ENCODE measurements at regions not wholly inside any gene's neighbourhood (a gene's known extent, or its start where the extent isn't known, plus 50 kb on each side); places are given as distances from the start of the nearest gene placed in this dataset.

DNA sequence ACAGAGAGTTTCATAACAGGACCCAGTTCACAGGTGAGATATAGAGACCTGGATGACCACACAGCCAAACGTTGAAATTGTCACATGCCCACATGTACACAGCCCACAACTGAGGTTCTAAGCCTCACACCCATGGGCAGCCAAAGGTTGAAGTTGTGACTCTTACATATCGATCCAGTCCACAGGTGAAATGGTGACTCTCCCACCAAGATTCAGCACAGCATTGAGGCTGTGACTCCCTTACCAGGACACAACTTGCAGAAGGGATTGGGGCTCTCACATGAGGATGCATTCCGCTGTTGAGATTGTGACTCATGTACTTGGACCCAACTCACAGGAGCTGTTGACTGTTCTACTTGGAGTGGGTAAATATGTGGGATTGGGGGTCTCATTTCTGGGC, 1836.4 kb downstream of the TP53TG3F start:
- H3K4me1 ChIP-seq (ENCODE audit: control insufficient read depth in 5 of 5, insufficient read depth in 5 of 5, low read length in 5 of 5) = no peaks in the 10 kb centered on the region
- H3K9me3 ChIP-seq (ENCODE audit: control insufficient read depth in 4 of 4, insufficient read depth in 3 of 4, low read length in 3 of 4) = peaks cover 0 to 28% (median 2%) of the 10 kb centered on the region in 4 donors
- H3K27ac ChIP-seq (ENCODE audit: low read depth in 1 of 2, low read length in 1 of 2) = no peak overlapping the region
- H3K4me3 ChIP-seq = no peak overlapping the region
- ATAC-seq (ENCODE audit: insufficient read depth, low FRiP score) (no peak), DNase-seq (no peak)
- TF ChIP-seq, protein P1, sequence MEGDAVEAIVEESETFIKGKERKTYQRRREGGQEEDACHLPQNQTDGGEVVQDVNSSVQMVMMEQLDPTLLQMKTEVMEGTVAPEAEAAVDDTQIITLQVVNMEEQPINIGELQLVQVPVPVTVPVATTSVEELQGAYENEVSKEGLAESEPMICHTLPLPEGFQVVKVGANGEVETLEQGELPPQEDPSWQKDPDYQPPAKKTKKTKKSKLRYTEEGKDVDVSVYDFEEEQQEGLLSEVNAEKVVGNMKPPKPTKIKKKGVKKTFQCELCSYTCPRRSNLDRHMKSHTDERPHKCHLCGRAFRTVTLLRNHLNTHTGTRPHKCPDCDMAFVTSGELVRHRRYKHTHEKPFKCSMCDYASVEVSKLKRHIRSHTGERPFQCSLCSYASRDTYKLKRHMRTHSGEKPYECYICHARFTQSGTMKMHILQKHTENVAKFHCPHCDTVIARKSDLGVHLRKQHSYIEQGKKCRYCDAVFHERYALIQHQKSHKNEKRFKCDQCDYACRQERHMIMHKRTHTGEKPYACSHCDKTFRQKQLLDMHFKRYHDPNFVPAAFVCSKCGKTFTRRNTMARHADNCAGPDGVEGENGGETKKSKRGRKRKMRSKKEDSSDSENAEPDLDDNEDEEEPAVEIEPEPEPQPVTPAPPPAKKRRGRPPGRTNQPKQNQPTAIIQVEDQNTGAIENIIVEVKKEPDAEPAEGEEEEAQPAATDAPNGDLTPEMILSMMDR (IDR thresholded peaks at IDR 0.05; ENCODE audit: control extremely low read depth, extremely low read depth) = no peak
- H3K9ac ChIP-seq (ENCODE audit: insufficient read depth in 1 of 2, low read length in 2 of 2) = no peak overlapping the region
- H3K36me3 ChIP-seq (ENCODE audit: control insufficient read depth in 4 of 4, insufficient read depth in 4 of 4, low read length in 4 of 4) = no peaks in the 10 kb centered on the region
- WGBS, 2 donors = 46 to 54% methylated on average over 3 of the region's 3 CpGs
- H3K27me3 ChIP-seq (ENCODE audit: control insufficient read depth in 3 of 3, insufficient read depth in 3 of 3, low read length in 2 of 3) = no peaks in the 10 kb centered on the region

DNA sequence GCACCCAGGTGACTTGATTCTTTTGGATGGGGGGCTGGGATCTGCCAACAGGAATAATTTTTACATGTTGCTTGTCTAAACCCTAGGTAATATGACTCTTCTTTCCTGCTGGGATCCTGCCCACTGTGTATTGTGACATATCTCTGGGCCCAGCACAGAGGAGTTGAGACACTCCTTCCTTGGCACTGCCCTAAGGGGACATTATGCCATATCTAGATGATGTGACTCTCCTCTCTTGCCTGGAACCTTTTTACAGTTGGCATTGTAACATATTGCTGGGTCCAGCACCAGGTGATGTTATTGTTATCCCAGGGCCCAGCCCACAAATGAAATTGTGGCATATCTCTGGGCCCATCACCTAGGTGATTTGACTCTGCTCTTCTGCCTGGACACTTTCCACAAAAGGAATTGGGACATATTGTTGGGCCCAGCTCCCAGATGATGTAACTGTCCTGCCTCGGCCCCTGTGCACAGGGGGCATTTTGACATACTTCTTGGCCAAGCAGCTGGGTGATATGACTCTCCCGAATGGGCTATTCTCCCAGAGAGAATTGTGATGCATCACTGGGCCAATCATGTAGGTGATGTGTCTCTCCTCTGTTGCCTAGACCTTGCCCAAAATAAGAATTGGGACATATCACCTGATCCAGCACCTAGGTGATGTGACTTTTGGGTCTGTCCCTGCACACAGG, 1837.7 kb downstream of the TP53TG3F start:
- no peak overlapping the region for H3K27ac ChIP-seq (ENCODE audit: low read depth in 1 of 2, low read length in 1 of 2)

GRCh38 chr16:35298460-35299243, 1839.2 kb downstream of the TP53TG3F start:
- Histone ChIP-seq H3K27me3 (ENCODE audit: control insufficient read depth in 3 of 3, insufficient read depth in 3 of 3, low read length in 2 of 3) (no peaks in the 10 kb centered on the region), H3K9me3 (ENCODE audit: control insufficient read depth in 4 of 4, insufficient read depth in 3 of 4, low read length in 3 of 4) (peaks cover 0 to 38% (median 2%) of the 10 kb centered on the region in 4 donors), H3K9ac (ENCODE audit: insufficient read depth in 1 of 2, low read length in 2 of 2) (no peak overlapping the region), H3K36me3 (ENCODE audit: control insufficient read depth in 4 of 4, insufficient read depth in 4 of 4, low read length in 4 of 4) (no peaks in the 10 kb centered on the region), H3K4me1 (ENCODE audit: control insufficient read depth in 5 of 5, insufficient read depth in 5 of 5, low read length in 5 of 5) (no peaks in the 10 kb centered on the region), H3K4me3 (no peak overlapping the region), H3K27ac (ENCODE audit: low read depth in 1 of 2, low read length in 1 of 2) (no peak overlapping the region)
- ATAC-seq (ENCODE audit: insufficient read depth, low FRiP score) (no peak), DNase-seq (no peak)
- 60 to 80% methylated on average over 2 of the region's 2 CpGs for WGBS, 2 donors
- TF ChIP-seq, protein P1 (IDR thresholded peaks at IDR 0.05; ENCODE audit: control extremely low read depth, extremely low read depth) = no peak

More for the DNA sequence above, 1837.7 kb downstream of the TP53TG3F start:
- Histone ChIP-seq H3K9ac (ENCODE audit: insufficient read depth in 1 of 2, low read length in 2 of 2) (no peak overlapping the region), H3K36me3 (ENCODE audit: control insufficient read depth in 4 of 4, insufficient read depth in 4 of 4, low read length in 4 of 4) (no peaks in the 10 kb centered on the region), H3K9me3 (ENCODE audit: control insufficient read depth in 4 of 4, insufficient read depth in 3 of 4, low read length in 3 of 4) (peaks cover 0 to 33% (median 2%) of the 10 kb centered on the region in 4 donors), H3K27me3 (ENCODE audit: control insufficient read depth in 3 of 3, insufficient read depth in 3 of 3, low read length in 2 of 3) (no peaks in the 10 kb centered on the region), H3K4me1 (ENCODE audit: control insufficient read depth in 5 of 5, insufficient read depth in 5 of 5, low read length in 5 of 5) (no peaks in the 10 kb centered on the region), H3K4me3 (no peak overlapping the region)
- WGBS, 2 donors = 50 to 62% methylated on average over 2 of the region's 2 CpGs
- TF ChIP-seq, protein P1 (IDR thresholded peaks at IDR 0.05; ENCODE audit: control extremely low read depth, extremely low read depth) = no peak
- DNase-seq (no peak), ATAC-seq (ENCODE audit: insufficient read depth, low FRiP score) (no peak)
